GM21786 (cell line): ENCODE measurements at regions not wholly inside any gene's neighbourhood (a gene's known extent, or its start where the extent isn't known, plus 50 kb on each side); places are given as distances from the start of the nearest gene placed in this dataset.
A peak's percentile ranks its signal among the peaks of the same experiment; 100 is the strongest.

Experiments
- ATAC-seq: cut with Tn5 transposase; IDR thresholded peaks from one replicate; pipeline ENCODE4 v1.9.1; 2021; ENCODE audit not compliant: unreplicated experiment

GRCh38 chr6:129778793-129779192 is 68.8 kb upstream of the ARHGAP18 start:
- no peak for ATAC-seq

DNA sequence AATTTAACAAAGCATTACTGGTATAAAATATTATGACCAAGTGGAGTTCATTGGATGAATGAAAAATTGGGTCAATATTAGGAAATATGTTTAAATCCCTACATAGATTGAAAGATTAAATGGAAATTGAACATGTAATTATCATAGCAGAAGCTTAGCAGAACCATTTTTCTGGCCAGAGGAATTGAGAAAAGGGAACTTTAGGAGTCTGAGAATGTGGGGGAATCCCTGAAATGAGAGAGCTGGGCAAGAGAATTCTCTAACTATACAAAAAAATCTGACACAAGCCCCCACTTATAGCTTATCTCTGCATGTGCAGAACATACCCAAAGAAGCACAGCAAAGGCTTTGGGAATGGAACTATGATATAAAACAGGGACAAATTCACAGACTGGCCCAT is 67.4 kb upstream of the ARHGAP18 start:
- no peak for ATAC-seq

DNA sequence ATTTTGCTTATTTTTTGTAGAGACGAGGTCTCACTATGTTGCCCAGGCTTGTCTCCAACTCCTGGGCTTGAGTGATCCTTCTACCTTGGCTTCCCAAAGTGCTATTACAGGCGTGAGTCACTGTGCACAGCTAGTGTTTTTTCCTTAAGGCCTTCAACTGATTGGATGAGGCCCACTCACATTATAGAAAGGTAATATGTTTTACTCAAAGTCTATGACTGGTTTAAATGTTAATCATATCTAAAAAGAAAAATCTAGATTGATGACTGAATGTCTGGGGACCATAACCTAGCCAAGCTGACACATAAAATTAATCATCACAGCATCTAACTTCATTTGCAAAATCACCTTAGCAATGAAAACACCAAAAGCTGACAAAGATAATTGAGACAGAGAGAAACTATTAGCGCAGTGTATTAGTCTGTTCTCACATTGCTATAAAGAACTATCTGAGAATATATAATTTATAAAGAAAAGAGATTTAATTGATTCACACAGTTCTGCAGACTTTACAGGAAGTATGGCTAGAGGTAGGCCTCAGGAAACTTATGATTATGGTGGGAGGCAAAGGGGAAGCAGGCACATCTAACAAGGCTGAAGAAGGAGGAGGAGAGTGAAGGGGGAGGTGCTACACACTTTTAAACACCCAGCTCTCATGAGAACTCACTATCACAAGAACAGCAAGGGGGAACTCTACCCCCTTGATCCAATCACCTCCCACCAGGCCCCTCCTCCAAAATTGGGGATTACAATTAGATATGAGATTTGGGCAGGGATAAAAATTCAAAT is 66.8 kb upstream of the ARHGAP18 start:
- no peak for ATAC-seq

DNA sequence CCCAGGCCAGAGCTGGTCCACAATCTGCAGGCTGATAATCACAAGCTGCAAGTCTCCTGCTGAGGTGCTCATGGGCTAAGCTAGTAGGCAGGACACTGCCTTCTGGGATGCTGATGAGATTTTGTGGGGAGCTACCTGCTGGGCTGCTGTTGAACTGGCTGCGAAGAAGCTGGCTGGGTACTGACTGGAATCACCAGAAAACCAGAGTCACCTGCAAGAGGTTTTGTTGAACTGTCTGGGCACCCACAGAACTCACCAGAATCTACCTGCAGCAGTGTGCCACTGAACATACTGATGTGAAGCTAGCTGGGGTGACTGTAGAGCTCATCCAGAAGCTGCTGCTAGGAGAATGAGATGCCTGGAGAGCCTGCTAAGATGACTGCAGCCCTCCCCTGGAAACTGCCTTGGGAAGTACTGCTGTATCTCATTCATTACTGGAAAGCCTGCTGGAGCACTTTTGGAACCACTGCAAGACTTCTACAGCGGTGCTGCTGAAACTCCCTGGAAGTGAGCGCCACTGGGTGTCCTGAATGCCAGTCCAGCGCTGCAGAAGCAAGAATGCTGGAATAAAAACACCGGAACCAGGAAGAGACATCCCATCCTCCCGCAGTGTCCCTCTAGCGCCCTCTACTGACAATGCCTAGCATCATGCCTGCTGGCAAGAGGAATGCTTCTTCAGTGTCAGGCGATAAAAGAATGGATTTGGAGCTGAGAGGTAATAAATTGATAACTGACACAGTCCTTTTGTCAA is 64.9 kb upstream of the ARHGAP18 start:
- peak; percentile 72 for ATAC-seq

DNA sequence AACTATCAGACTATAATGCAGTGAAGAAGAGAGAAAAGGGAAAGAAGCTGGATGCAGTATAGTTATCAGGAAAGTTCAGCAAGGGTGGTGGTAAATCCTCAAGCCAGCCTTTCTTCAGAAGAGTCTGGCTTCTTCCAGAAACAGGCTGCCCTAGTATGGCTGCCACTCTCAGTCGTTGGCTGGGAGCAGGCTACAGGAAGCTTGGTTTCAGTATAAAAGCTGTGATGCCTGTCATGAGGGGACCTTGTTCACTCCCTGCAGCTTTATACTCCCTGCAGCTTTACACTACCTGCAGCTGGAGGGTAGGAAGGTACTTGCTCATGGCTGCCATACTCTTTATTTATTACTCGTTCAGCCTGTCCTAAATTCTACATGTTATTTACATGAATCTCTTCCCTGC is 63.3 kb upstream of the ARHGAP18 start:
- ATAC-seq, result no peak

GRCh38 chr6:129771678-129772077 is 61.7 kb upstream of the ARHGAP18 start:
- no peak for ATAC-seq

DNA sequence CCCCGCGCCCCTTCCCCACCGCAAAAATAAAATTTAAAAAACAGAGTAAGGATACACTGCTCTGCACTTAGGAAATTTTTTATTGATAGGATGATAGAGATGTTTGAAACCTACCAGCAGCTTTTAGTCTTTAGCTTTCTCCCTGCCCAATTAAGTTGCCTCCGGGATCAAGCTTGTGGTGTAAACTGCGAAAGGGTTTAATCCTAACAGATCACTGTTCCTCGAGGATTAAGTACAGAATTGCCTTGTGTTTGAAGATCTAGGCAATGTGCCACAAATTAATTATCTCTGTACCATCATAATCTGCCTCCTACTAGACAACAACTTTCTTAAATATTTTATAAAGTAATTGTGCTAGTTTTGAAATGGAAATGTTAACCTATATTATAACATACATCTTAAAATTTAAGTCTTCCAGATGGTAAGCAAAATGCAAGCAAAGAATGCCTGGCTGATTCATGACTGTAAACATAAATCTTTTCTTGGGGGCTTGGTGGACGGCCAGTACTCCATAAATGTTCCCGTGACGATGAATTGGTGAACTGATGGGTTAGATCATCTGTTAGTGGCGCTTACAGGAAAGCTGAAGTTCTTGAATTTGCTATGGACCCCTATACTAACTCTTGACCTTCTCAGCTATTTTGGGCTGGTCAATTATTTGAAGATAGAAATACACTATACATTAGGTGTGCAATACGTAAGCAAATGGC is 58.0 kb upstream of the ARHGAP18 start:
- ATAC-seq, result no peak

DNA sequence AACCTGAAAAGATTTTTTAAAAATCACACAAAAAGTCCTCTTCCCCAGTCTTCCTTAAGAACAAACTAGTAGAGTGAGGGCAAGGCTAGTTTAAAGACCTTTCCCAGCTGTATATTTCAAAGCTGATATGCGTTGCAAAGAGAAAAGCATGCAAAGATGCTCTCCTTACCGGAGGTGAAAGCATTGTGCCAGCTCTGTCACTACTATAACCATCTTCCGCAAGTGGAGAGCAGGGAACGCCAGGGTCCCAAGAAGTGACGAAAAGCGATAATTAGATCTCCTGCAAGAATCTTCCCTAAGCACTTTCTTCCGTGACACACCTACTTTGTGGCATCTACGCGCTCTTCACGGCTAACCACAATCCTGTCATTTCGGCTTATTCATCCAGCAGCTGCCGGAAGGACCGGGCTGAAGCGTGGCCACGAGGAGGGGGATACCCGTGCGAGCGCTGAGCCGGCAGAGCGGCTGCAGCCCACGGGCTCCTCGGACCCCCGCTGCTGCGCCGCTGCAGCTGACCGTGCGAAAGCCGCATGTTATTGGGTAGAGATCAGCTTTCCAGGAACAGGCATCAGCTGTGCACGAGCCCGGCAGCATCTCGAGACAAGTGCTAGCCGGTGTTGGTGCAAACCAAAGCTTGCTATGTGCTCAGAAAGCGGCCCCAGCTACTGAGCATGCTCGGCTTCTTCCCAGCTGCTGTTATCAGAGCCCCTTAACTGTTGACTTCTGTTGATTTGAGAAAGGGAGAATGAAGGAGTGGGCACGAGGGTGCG is 57.2 kb upstream of the ARHGAP18 start:
- peak; percentile 87 for ATAC-seq

GRCh38 chr6:129764761-129765407 is 54.9 kb upstream of the ARHGAP18 start:
- no peak for ATAC-seq

DNA sequence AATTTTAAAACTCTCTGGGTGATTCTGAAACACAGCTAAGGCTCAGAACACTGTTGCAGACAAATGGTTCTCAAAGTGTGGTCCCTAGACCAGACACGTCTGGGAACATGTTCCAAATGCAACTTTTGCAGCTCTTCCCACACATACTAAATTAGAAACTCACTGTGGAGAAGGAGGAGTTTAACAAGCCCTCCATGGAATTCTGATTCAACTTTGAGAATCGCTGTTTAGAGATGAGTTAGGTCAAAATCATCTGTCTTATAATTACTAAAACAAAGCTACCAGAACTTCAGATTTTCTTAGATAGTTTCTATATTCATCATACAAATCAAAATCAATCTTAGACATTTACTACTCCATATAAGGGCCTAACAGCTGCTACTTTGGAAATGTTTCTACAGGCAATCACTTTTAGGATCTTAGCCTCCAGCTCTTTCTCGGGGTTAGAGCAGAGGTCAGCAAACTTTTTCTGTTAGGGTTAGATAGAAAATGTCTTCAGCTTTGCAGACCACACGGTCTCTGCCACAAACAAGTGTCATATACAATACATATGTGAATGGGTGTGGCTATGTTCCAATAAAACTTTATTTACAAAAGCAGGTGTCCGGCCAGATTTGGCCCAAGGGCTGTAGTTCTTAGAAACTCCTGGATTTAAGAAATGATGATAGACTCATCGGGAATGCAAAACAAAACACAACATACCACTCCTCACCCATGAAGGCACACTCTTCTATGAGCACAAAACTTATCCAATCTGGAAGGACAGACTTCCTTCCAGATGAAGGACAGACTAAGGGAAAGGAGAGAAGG is 50.0 kb upstream of the ARHGAP18 start:
- ATAC-seq, result no peak
